Stimulated activated CD4-positive, alpha-beta T cell treated with anti-CD3 and anti-CD28 coated beads, Interleukin-2, amount 100 ng/mL, for 48 hours (primary cell): ENCODE measurements at regions not wholly inside any gene's neighbourhood (a gene's known extent, or its start where the extent isn't known, plus 50 kb on each side); places are given as distances from the start of the nearest gene placed in this dataset.

Experiments
- DNase-seq, 2 donors: peaks; one replicate each; pipeline ENCODE4 v3.0.0-alpha.2; 2020

GRCh38 chr20:11553603-11554002 lies 364.1 kb upstream of the BTBD3 start:
- DNase-seq = no peak

GRCh38 chr20:11555510-11555909 lies 362.2 kb upstream of the BTBD3 start:
- no peak for DNase-seq

GRCh38 chr20:11556410-11556809 lies 361.3 kb upstream of the BTBD3 start:
- no peak for DNase-seq

- DNase-seq = no peak
Observed at GRCh38 chr20:11564491-11564890, 353.2 kb upstream of the BTBD3 start.

- DNase-seq = no peak
Observed at GRCh38 chr20:11569163-11569562, 348.5 kb upstream of the BTBD3 start.

GRCh38 chr20:11573507-11573906 lies 344.2 kb upstream of the BTBD3 start:
- no peak for DNase-seq

- DNase-seq = no peak
Observed at GRCh38 chr20:11581271-11581670, 336.4 kb upstream of the BTBD3 start.

- DNase-seq = no peak
Observed at GRCh38 chr20:11582060-11582459, 335.6 kb upstream of the BTBD3 start.

GRCh38 chr20:11585752-11586352 lies 331.8 kb upstream of the BTBD3 start:
- DNase-seq = no peak

- DNase-seq = no peak
Observed at GRCh38 chr20:11588875-11589274, 328.8 kb upstream of the BTBD3 start.

- DNase-seq = no peak
Observed at GRCh38 chr20:11591965-11592364, 325.7 kb upstream of the BTBD3 start.

GRCh38 chr20:11604339-11604738 lies 313.4 kb upstream of the BTBD3 start:
- no peak for DNase-seq

- no peak for DNase-seq
Observed at GRCh38 chr20:11607047-11607446, 310.6 kb upstream of the BTBD3 start.

- DNase-seq = no peak
Observed at GRCh38 chr20:11608736-11609135, 309.0 kb upstream of the BTBD3 start.

GRCh38 chr20:11624704-11625103 lies 293.0 kb upstream of the BTBD3 start:
- no peak for DNase-seq

- no peak for DNase-seq
Observed at GRCh38 chr20:11626551-11626950, 291.1 kb upstream of the BTBD3 start.

- DNase-seq = no peak
Observed at GRCh38 chr20:11642866-11643265, 274.8 kb upstream of the BTBD3 start.

GRCh38 chr20:11646359-11646758 lies 271.3 kb upstream of the BTBD3 start:
- DNase-seq = no peak

- DNase-seq = no peak
Observed at GRCh38 chr20:11650566-11650965, 267.1 kb upstream of the BTBD3 start.

- no peak for DNase-seq
Observed at GRCh38 chr20:11651138-11651537, 266.6 kb upstream of the BTBD3 start.

- DNase-seq = no peak
Observed at GRCh38 chr20:11651647-11652046, 266.0 kb upstream of the BTBD3 start.

GRCh38 chr20:11652128-11652527 lies 265.6 kb upstream of the BTBD3 start:
- no peak for DNase-seq

- no peak for DNase-seq
Observed at GRCh38 chr20:11654766-11655165, 262.9 kb upstream of the BTBD3 start.

- DNase-seq = no peak
Observed at GRCh38 chr20:11660673-11661072, 257.0 kb upstream of the BTBD3 start.

- DNase-seq = no peak
Observed at GRCh38 chr20:11671015-11671511, 246.6 kb upstream of the BTBD3 start.
